Gastrocnemius medialis (tissue), 4 donors: ENCODE measurements at regions not wholly inside any gene's neighbourhood (a gene's known extent, or its start where the extent isn't known, plus 50 kb on each side); places are given as distances from the start of the nearest gene placed in this dataset.

Experiments
- POLR2A ChIP-seq, 2 donors: fragments of 450-650 bp; IDR thresholded peaks; one replicate each; pipeline ENCODE4 v1.6.1; 2017; ENCODE audit warnings: antibody characterized with exemption in 2 of 2, mild to moderate bottlenecking in 2 of 2, moderate library complexity in 2 of 2
- TF ChIP-seq, protein P1 (sequence below), 5 experiments: fragments of 450-650 bp in 3 of 5; fragments of 200-600 bp in 2 of 5; sonication (generic) in 2 of 5; IDR thresholded peaks in 4 of 5; conservative IDR thresholded peaks in 1 of 5; 1 replicate in 4 of 5; 2 replicates in 1 of 5; pipeline ENCODE4 v1.5.1; 2016 to 2019; ENCODE audit warnings: antibody characterized with exemption in 5 of 5, mild to moderate bottlenecking in 3 of 5, moderate library complexity in 3 of 5

DNA sequence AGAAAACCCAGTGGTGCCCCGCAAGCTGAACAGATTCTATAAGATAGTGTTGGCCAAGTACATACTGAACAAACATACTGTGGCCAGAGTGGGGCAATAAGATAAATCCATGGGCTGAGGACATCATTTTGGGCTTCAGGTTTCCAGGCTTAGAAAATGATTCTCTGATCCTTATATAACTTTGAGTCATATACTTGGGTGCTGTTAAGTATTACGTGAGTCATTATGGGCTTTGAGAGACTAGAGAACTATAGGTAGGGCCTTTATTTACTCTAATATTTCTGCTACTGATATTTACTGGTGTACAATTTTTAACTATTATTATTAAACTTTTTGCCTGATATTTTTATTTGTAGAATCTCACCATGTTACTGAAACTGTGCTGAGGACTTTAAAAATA is 586.1 kb downstream of the CENPC start:
- TF ChIP-seq, protein P1, sequence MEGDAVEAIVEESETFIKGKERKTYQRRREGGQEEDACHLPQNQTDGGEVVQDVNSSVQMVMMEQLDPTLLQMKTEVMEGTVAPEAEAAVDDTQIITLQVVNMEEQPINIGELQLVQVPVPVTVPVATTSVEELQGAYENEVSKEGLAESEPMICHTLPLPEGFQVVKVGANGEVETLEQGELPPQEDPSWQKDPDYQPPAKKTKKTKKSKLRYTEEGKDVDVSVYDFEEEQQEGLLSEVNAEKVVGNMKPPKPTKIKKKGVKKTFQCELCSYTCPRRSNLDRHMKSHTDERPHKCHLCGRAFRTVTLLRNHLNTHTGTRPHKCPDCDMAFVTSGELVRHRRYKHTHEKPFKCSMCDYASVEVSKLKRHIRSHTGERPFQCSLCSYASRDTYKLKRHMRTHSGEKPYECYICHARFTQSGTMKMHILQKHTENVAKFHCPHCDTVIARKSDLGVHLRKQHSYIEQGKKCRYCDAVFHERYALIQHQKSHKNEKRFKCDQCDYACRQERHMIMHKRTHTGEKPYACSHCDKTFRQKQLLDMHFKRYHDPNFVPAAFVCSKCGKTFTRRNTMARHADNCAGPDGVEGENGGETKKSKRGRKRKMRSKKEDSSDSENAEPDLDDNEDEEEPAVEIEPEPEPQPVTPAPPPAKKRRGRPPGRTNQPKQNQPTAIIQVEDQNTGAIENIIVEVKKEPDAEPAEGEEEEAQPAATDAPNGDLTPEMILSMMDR (IDR thresholded peaks at IDR 0.05 in 4 of 5, conservative IDR thresholded peaks at IDR 0.05 in 1 of 5) = no peak
- TF ChIP-seq POLR2A (IDR thresholded peaks at IDR 0.05) = no peak
